H1 (cell line): ENCODE measurements at regions not wholly inside any gene's neighbourhood (a gene's known extent, or its start where the extent isn't known, plus 50 kb on each side); places are given as distances from the start of the nearest gene placed in this dataset.

Source experiments
- CTCF ChIA-PET: fragments of 300-600 bp; sonication (Branson Sonifier 250); formaldehyde crosslinking; loops from one replicate; lab custom pipeline; 2021; ENCODE audit not compliant: partially characterized antibody; lab: Charles Lee
- POLR2A ChIA-PET: fragments of 300-600 bp; sonication (Branson Sonifier 250); formaldehyde crosslinking; loops from one replicate; lab custom pipeline; 2021; ENCODE audit warnings: inconsistent platforms; ENCODE audit not compliant: partially characterized antibody; lab: Charles Lee
- DNase-seq, 2 experiments: peaks; one replicate each; pipeline versions ENCODE4 v3.0.0 to v3.0.0-alpha.2; 2010 to 2022; ENCODE audit warnings: low spot score in 2 of 2, low read depth in 1 of 2, mixed read lengths in 1 of 2
- FAIRE-seq: peaks from 2 replicates; lab custom pipeline; 2011; peaks lifted over from hg19 to GRCh38; lab: Jason Lieb, UNC
- H2AFZ ChIP-seq: 2 replicates; pipeline ENCODE4 v1.8.1; 2012; ENCODE audit warnings: low read length, inconsistent platforms
- H2AK5ac ChIP-seq: 2 replicates; pipeline ENCODE4 v1.6.1; 2013; ENCODE audit warnings: low read depth, low read length
- H2BK120ac ChIP-seq: replicated peaks from 2 replicates; pipeline ENCODE3; 2013; ENCODE audit warnings: low read depth, low read length, inconsistent platforms
- H2BK12ac ChIP-seq: 2 replicates; pipeline ENCODE4 v1.6.1; 2013; ENCODE audit warnings: low read depth, low read length
- H2BK15ac ChIP-seq: 2 replicates; pipeline ENCODE4 v1.6.1; 2013; ENCODE audit warnings: low read length
- H2BK20ac ChIP-seq: 2 replicates; pipeline ENCODE4 v1.6.1; 2013; ENCODE audit warnings: low read length
- H2BK5ac ChIP-seq: 2 replicates; pipeline ENCODE4 v1.6.1; 2013; ENCODE audit warnings: low read depth, low read length
- H3K14ac ChIP-seq: 2 replicates; pipeline ENCODE4 v1.6.1; 2013; ENCODE audit warnings: inconsistent platforms; ENCODE audit not compliant: insufficient read length
- H3K18ac ChIP-seq: 2 replicates; pipeline ENCODE4 v1.6.1; 2013; ENCODE audit warnings: low read length; ENCODE audit errors: extremely low read depth
- H3K23ac ChIP-seq: 2 replicates; pipeline ENCODE4 v1.6.1; 2013; ENCODE audit warnings: inconsistent platforms; ENCODE audit not compliant: insufficient read length
- H3K23me2 ChIP-seq: 2 replicates; pipeline ENCODE4 v1.6.1; 2013; ENCODE audit warnings: low read depth, low read length
- H3K27ac ChIP-seq: 2 replicates; pipeline ENCODE4 v1.6.1; 2011; ENCODE audit warnings: low read depth, low read length, inconsistent platforms
- H3K27me3 ChIP-seq, 4 experiments: replicated peaks in 1 of 4; 1 replicate in 1 of 4; 2 replicates in 3 of 4; pipeline versions ENCODE4 v1.6.1 to v1.8.1; 2011 to 2013; ENCODE audit warnings: low read length in 3 of 4, mild to moderate bottlenecking in 3 of 4, inconsistent platforms in 2 of 4, mixed read lengths in 2 of 4, moderate library complexity in 1 of 4; ENCODE audit not compliant: control insufficient read depth in 3 of 4, insufficient read depth in 3 of 4; ENCODE audit errors: extremely low read depth in 1 of 4
- H3K36me3 ChIP-seq, 4 experiments: 2 replicates each; pipeline versions ENCODE4 v1.6.1 to v1.8.1; 2011 to 2013; ENCODE audit warnings: mild to moderate bottlenecking in 4 of 4, low read length in 3 of 4, moderate library complexity in 2 of 4, control low read depth in 1 of 4, inconsistent platforms in 1 of 4; ENCODE audit not compliant: insufficient read depth in 4 of 4, control insufficient read depth in 2 of 4
- H3K4ac ChIP-seq: replicated peaks from 2 replicates; pipeline ENCODE3; 2013; ENCODE audit warnings: low read length, low read depth, mixed read lengths, inconsistent platforms; ENCODE audit not compliant: insufficient read length
- H3K4me1 ChIP-seq, 4 experiments: replicated peaks in 1 of 4; 1 replicate in 1 of 4; 2 replicates in 3 of 4; pipeline versions ENCODE4 v1.6.1 to v1.8.1; 2011 to 2013; ENCODE audit warnings: low read length in 3 of 4, inconsistent platforms in 2 of 4, mixed read lengths in 1 of 4; ENCODE audit not compliant: insufficient read depth in 4 of 4, control insufficient read depth in 3 of 4
- H3K4me2 ChIP-seq, 2 experiments: 2 replicates each; pipeline versions ENCODE4 v1.6.1 to v1.8.1; 2011 to 2013; ENCODE audit warnings: low read depth in 2 of 2, low read length in 2 of 2, control low read depth in 1 of 2, inconsistent platforms in 1 of 2, mild to moderate bottlenecking in 1 of 2; ENCODE audit not compliant: insufficient read depth in 1 of 2
- H3K4me3 ChIP-seq, 4 experiments: fragments of 200-600, 300-600 bp in 1 of 4; sonication (generic), shearing (Covaris generic), sonication (Bioruptor Twin) in 1 of 4; 2 replicates each; pipeline versions ENCODE4 v1.5.1 to v1.8.1; 2011 to 2016; ENCODE audit warnings: low read length in 4 of 4, low read depth in 3 of 4, control low read depth in 2 of 4, inconsistent platforms in 2 of 4, mild to moderate bottlenecking in 2 of 4, mixed read lengths in 1 of 4, moderate library complexity in 1 of 4; ENCODE audit not compliant: insufficient read depth in 2 of 4; ENCODE audit errors: extremely low read depth in 1 of 4
- H3K56ac ChIP-seq: replicated peaks from 2 replicates; pipeline ENCODE3; 2013; ENCODE audit warnings: low read depth, mild to moderate bottlenecking, mixed read lengths, low read length, inconsistent platforms; ENCODE audit not compliant: insufficient read length
- H3K79me1 ChIP-seq: 2 replicates; pipeline ENCODE4 v1.6.1; 2013; ENCODE audit warnings: low read depth, low read length, control low read depth
- H3K79me2 ChIP-seq, 2 experiments: 2 replicates each; pipeline versions ENCODE4 v1.6.1 to v1.8.1; 2012 to 2013; ENCODE audit warnings: low read length in 2 of 2, mild to moderate bottlenecking in 2 of 2, inconsistent platforms in 1 of 2; ENCODE audit not compliant: insufficient read depth in 2 of 2, control insufficient read depth in 1 of 2
- H3K9ac ChIP-seq, 4 experiments: replicated peaks in 1 of 4; 1 replicate in 1 of 4; 2 replicates in 3 of 4; pipeline versions ENCODE4 v1.6.1 to v1.8.1; 2011 to 2013; ENCODE audit warnings: low read depth in 3 of 4, low read length in 3 of 4, control low read depth in 2 of 4, mild to moderate bottlenecking in 2 of 4, moderate library complexity in 2 of 4, inconsistent platforms in 1 of 4; ENCODE audit errors: extremely low read depth in 1 of 4
- H3K9me3 ChIP-seq, 2 experiments: 2 replicates each; pipeline versions ENCODE4 v1.6.1 to v1.8.1; 2012 to 2013; ENCODE audit warnings: mild to moderate bottlenecking in 2 of 2, moderate library complexity in 2 of 2, control low read depth in 1 of 2, inconsistent platforms in 1 of 2, low read depth in 1 of 2, low read length in 1 of 2, mixed read lengths in 1 of 2; ENCODE audit not compliant: insufficient read depth in 2 of 2
- H4K20me1 ChIP-seq, 2 experiments: replicated peaks in 1 of 2; 2 replicates each; pipeline versions ENCODE3 to v1.8.1; 2011 to 2013; ENCODE audit warnings: inconsistent platforms in 2 of 2, low read length in 2 of 2, mild to moderate bottlenecking in 1 of 2; ENCODE audit not compliant: insufficient read depth in 2 of 2, control insufficient read depth in 1 of 2
- H4K5ac ChIP-seq: 2 replicates; pipeline ENCODE4 v1.6.1; 2013; ENCODE audit warnings: low read length, low read depth, mixed read lengths, inconsistent platforms; ENCODE audit not compliant: insufficient read length
- H4K8ac ChIP-seq: 2 replicates; pipeline ENCODE4 v1.8.0; 2013; ENCODE audit warnings: mild to moderate bottlenecking, moderate library complexity, low read length, inconsistent platforms; ENCODE audit not compliant: insufficient read depth; ENCODE audit errors: extremely low read depth
- H4K91ac ChIP-seq: replicated peaks from 2 replicates; pipeline ENCODE3; 2013; ENCODE audit warnings: low read length, mixed read lengths, inconsistent platforms; ENCODE audit not compliant: insufficient read length
- CEBPB ChIP-seq: IDR thresholded peaks from 2 replicates; pipeline ENCODE4 v1.6.1; 2012; ENCODE audit warnings: low read depth, low read length
- CHD2 ChIP-seq: IDR thresholded peaks from 2 replicates; pipeline ENCODE4 v1.6.1; 2012; ENCODE audit warnings: low read length, improper control_type of control experiment
- CTCF ChIP-seq, 3 experiments: IDR thresholded peaks; 1 replicate in 2 of 3; 2 replicates in 1 of 3; pipeline versions ENCODE4 v1.5.1 to v1.6.1; 2011; ENCODE audit warnings: low read length in 3 of 3, mild to moderate bottlenecking in 3 of 3, inconsistent platforms in 2 of 3, low read depth in 1 of 3, moderate library complexity in 1 of 3; ENCODE audit not compliant: insufficient read depth in 1 of 3; ENCODE audit errors: control extremely low read depth in 1 of 3
- EGR1 ChIP-seq: IDR thresholded peaks from 2 replicates; pipeline ENCODE4 v1.6.1; 2011; ENCODE audit warnings: low read depth, low read length, borderline replicate concordance
- EZH2 ChIP-seq: fragments of 200-600 bp; sonication (generic); IDR thresholded peaks from 2 replicates; pipeline ENCODE4 v1.7.1; 2012; ENCODE audit warnings: low read depth, mild to moderate bottlenecking, moderate library complexity, low read length, inconsistent platforms; ENCODE audit not compliant: severe bottlenecking
- FOSL1 ChIP-seq: IDR thresholded peaks from 2 replicates; pipeline ENCODE4 v1.6.1; 2011; ENCODE audit warnings: mild to moderate bottlenecking, low read depth, low read length, moderate library complexity; ENCODE audit not compliant: insufficient read depth
- POLR2A ChIP-seq, 2 experiments: IDR thresholded peaks; 1 replicate in 1 of 2; 2 replicates in 1 of 2; pipeline ENCODE4 v1.6.1; 2011; ENCODE audit warnings: low read depth in 2 of 2, low read length in 2 of 2, mild to moderate bottlenecking in 2 of 2; ENCODE audit errors: control extremely low read depth in 1 of 2
- RBBP5 ChIP-seq: IDR thresholded peaks from 2 replicates; pipeline ENCODE4 v1.7.1; 2012; ENCODE audit warnings: low read depth, mild to moderate bottlenecking, inconsistent platforms, low read length, moderate library complexity, borderline replicate concordance
- RNF2 ChIP-seq: fragments of 200-900, 300-1000 bp; sonication (generic); IDR thresholded peaks from 2 replicates; pipeline ENCODE4 v1.7.1; 2016; ENCODE audit warnings: borderline replicate concordance, low read depth, mild to moderate bottlenecking, antibody characterized with exemption, low read length; ENCODE audit not compliant: poor library complexity, severe bottlenecking; ENCODE audit errors: missing control alignments
- RXRA ChIP-seq: IDR thresholded peaks from 2 replicates; pipeline ENCODE4 v1.6.1; 2011; ENCODE audit warnings: low read depth, mild to moderate bottlenecking, low read length, moderate library complexity; ENCODE audit not compliant: insufficient read depth
- SAP30 ChIP-seq: fragments of 300-600 bp; sonication (generic); IDR thresholded peaks from 2 replicates; pipeline ENCODE4 v1.7.1; 2012; ENCODE audit warnings: low read length, moderate library complexity, mild to moderate bottlenecking, inconsistent platforms; ENCODE audit not compliant: insufficient read depth, insufficient replicate concordance
- SUZ12 ChIP-seq: fragments of 200-600 bp; sonication (generic); IDR thresholded peaks from 2 replicates; pipeline ENCODE4 v1.6.1; 2012; ENCODE audit warnings: mild to moderate bottlenecking, inconsistent platforms, low read length, moderate library complexity, mixed read lengths
- WGBS, 2 experiments: shearing (Covaris generic) in 1 of 2; methylation state at CpG; one replicate each; pipeline versions ENCODE4 v1.1.6 to v1.1.7; 2013 to 2015; ENCODE audit warnings: low lambda C conversion rate in 2 of 2, mixed read lengths in 2 of 2, inconsistent platforms in 1 of 2, low coverage in 1 of 2, missing lambda C conversion rate in 1 of 2; ENCODE audit not compliant: insufficient replicate concordance in 2 of 2, insufficient coverage in 1 of 2, insufficient read length in 1 of 2; ENCODE audit errors: extremely low coverage in 1 of 2, missing lambda C conversion rate in 1 of 2; 5-methylcytosine and 5-hydroxymethylcytosine counted together

GRCh38 chr6:87909849-87910248 lies 137.8 kb upstream of the SPACA1 start:
- Histone ChIP-seq H3K4me1 (peaks cover 3 to 11% (median 10%) of the 10 kb centered on the region in 4 experiments; a peak in 6 of 7 replicates), H2BK20ac (no peak overlapping the region), H3K23ac (no peak overlapping the region), H2BK5ac (no peak overlapping the region), H2BK15ac (no peak overlapping the region), H2BK120ac (no peak overlapping the region), H3K18ac (no peak overlapping the region), H3K79me1 (no peaks in the 10 kb centered on the region), H4K91ac (no peak overlapping the region), H4K8ac (no peak overlapping the region), H3K27ac (no peak overlapping the region), H2BK12ac (no peak overlapping the region), H3K36me3 (no peaks in the 10 kb centered on the region), H2AFZ (no peak overlapping the region), H3K9ac (no peak overlapping the region), H3K4me3 (no peak overlapping the region), H4K5ac (no peak overlapping the region), H2AK5ac (no peak overlapping the region), H3K79me2 (no peaks in the 10 kb centered on the region), H3K4me2 (no peak overlapping the region), H3K56ac (no peak overlapping the region), H3K4ac (no peak overlapping the region), H3K27me3 (no peaks in the 10 kb centered on the region), H3K9me3 (no peaks in the 10 kb centered on the region), H3K14ac (no peak overlapping the region), H3K23me2 (no peaks in the 10 kb centered on the region), H4K20me1 (no peaks in the 10 kb centered on the region)
- CTCF ChIA-PET = interaction anchor here (1.0 kb wide), 1 partner anchor 82 kb away, joined by 3 read pairs; no protein-coding TSS in a partner anchor
- POLR2A ChIA-PET = no interaction called here
- DNase-seq = no peak
- WGBS, 2 experiments = 89% methylated on average over 8 of the region's 8 CpGs; no CpG with 5 or more reads in 1 of the 2 experiments
- no peak for FAIRE-seq
- TF ChIP-seq RBBP5 (no peak), POLR2A (IDR thresholded peaks at IDR 0.05; ENCODE audit: control extremely low read depth in 1 of 2, low read depth in 2 of 2, low read length in 2 of 2) (no peak), CHD2 (no peak), CEBPB (no peak), FOSL1 (no peak), RNF2 (no peak), SUZ12 (no peak), SAP30 (no peak), EGR1 (no peak), EZH2 (no peak), RXRA (no peak), CTCF (IDR thresholded peaks at IDR 0.05; ENCODE audit: control extremely low read depth in 1 of 3, insufficient read depth in 1 of 3, low read depth in 1 of 3, low read length in 3 of 3) (no peak)
